ENCODE measurements at regions not wholly inside any gene's neighbourhood (a gene's known extent, or its start where the extent isn't known, plus 50 kb on each side); places are given as distances from the start of the nearest gene placed in this dataset.

DNA sequence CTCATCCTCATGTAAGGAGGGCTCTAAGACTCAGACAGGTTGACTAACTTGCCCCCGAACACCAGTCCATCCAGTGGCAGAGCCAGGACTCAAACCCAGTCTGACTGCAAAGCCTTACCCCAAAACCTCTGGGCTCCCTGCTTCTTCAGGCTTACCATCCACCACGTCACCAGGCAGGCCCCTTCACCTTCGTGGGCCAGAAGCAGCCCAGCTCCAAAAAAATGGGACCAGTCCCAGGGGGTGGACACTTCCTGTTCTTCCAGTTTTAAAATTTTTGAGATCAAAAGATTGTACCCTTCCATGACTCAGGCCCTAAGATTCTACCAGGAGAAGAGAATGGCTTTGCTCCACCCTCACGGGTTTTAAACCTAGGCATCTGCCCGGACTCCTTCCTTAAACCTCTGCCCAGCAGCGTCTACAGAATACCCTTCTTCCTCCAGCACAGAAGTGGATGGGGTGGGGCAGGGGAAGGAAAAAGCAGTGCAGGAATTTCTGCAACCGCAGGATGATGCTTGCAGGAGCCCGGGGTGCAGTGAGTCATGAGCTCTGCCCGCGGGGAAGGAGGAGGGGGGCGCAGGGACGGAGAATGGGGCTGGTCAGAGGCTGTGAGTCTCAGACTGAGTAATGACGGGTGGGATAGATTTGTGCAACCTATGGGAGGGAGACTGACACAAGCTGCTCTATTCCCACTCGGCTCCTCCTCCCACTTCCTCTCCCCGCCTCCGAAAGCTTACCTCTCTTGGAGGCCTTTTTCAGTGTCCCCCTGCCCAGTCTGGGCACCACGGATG lies 50.4 kb upstream of the STXBP1 start:
- TF ChIP-seq, protein P1, sequence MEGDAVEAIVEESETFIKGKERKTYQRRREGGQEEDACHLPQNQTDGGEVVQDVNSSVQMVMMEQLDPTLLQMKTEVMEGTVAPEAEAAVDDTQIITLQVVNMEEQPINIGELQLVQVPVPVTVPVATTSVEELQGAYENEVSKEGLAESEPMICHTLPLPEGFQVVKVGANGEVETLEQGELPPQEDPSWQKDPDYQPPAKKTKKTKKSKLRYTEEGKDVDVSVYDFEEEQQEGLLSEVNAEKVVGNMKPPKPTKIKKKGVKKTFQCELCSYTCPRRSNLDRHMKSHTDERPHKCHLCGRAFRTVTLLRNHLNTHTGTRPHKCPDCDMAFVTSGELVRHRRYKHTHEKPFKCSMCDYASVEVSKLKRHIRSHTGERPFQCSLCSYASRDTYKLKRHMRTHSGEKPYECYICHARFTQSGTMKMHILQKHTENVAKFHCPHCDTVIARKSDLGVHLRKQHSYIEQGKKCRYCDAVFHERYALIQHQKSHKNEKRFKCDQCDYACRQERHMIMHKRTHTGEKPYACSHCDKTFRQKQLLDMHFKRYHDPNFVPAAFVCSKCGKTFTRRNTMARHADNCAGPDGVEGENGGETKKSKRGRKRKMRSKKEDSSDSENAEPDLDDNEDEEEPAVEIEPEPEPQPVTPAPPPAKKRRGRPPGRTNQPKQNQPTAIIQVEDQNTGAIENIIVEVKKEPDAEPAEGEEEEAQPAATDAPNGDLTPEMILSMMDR (IDR thresholded peaks at IDR 0.05 in 4 of 5, conservative IDR thresholded peaks at IDR 0.05 in 1 of 5): no peak
- peak in 1 of 2 donors; percentile 8 for TF ChIP-seq POLR2A (IDR thresholded peaks at IDR 0.05)
